A549 (cell line): ENCODE measurements at regions not wholly inside any gene's neighbourhood (a gene's known extent, or its start where the extent isn't known, plus 50 kb on each side); places are given as distances from the start of the nearest gene placed in this dataset.

Experiments used
- ATAC-seq, 2 experiments: fragments of 200-7000 bp in 1 of 2; fragments of >200 bp in 1 of 2; cut with Nextera tagmentation in 1 of 2; cut with Tn5 transposase in 1 of 2; 3 replicates each; pipeline versions ENCODE4 v1.8.0 to v1.9.1; 2018 to 2020; ENCODE audit warnings: mild to moderate bottlenecking in 1 of 2, moderate library complexity in 1 of 2
- CTCF ChIA-PET: fragments of 300-600 bp; sonication (Branson Sonifier 250); formaldehyde crosslinking; extraction: SDS; loops from one replicate; lab custom pipeline; 2021; ENCODE audit warnings: antibody characterized with exemption, inconsistent platforms; lab: Yijun Ruan, JAX
- POLR2A ChIA-PET: fragments of 350-600 bp; formaldehyde crosslinking; extraction: SDS; loops from one replicate; lab custom pipeline; 2021; ENCODE audit warnings: antibody characterized with exemption, inconsistent platforms; lab: Yijun Ruan, JAX
- DNase-seq, 2 experiments: peaks; one replicate each; pipeline versions ENCODE4 v3.0.0 to v3.0.0-alpha.2; 2011 to 2016; ENCODE audit warnings: low read depth in 1 of 2, low spot score in 1 of 2
- FAIRE-seq: peaks from 2 replicates; lab custom pipeline; 2011; peaks lifted over from hg19 to GRCh38; lab: Jason Lieb, UNC
- H3K27ac ChIP-seq, 2 experiments: fragments of >200 bp; sonication (Bioruptor Twin); formaldehyde crosslinking; 3 replicates each; pipeline ENCODE4 v1.5.1; 2016 to 2017
- H3K4me1 ChIP-seq: fragments of >200 bp; sonication (Bioruptor Twin); formaldehyde crosslinking; 3 replicates; pipeline ENCODE4 v1.6.1; 2016
- H3K4me2 ChIP-seq: fragments of >200 bp; sonication (Bioruptor Twin); formaldehyde crosslinking; 3 replicates; pipeline ENCODE4 v1.6.1; 2016
- H3K4me3 ChIP-seq: fragments of >200 bp; sonication (Bioruptor Twin); formaldehyde crosslinking; 3 replicates; pipeline ENCODE4 v1.5.1; 2016
- H3K9me3 ChIP-seq: fragments of >200 bp; sonication (Bioruptor Twin); formaldehyde crosslinking; 3 replicates; pipeline ENCODE4 v1.6.1; 2016
- ATOH8 ChIP-seq: fragments of 250-450 bp; sonication (Bioruptor Pico); IDR thresholded peaks from 2 replicates; pipeline ENCODE4 v1.5.0; 2020; ENCODE audit warnings: low read depth, mild to moderate bottlenecking, moderate library complexity
- BCL3 ChIP-seq: fragments of >200 bp; sonication (Bioruptor Twin); formaldehyde crosslinking; IDR thresholded peaks from 3 replicates; pipeline ENCODE4 v1.6.1; 2016
- CBX2 ChIP-seq: fragments of 200-600 bp; sonication (generic); IDR thresholded peaks from 2 replicates; pipeline ENCODE4 v1.6.1; 2016; ENCODE audit warnings: low read depth, mild to moderate bottlenecking, borderline replicate concordance
- E2F6 ChIP-seq: IDR thresholded peaks from 2 replicates; pipeline ENCODE4 v1.6.1; 2012; ENCODE audit warnings: low read depth, borderline replicate concordance
- EHF ChIP-seq: fragments of 250-450 bp; sonication (Bioruptor Pico); IDR thresholded peaks from 2 replicates; pipeline ENCODE4 v1.5.0; 2020; ENCODE audit warnings: mild to moderate bottlenecking
- EHMT2 ChIP-seq: fragments of 200-600 bp; sonication (generic); IDR thresholded peaks from 2 replicates; pipeline ENCODE4 v1.6.1; 2016; ENCODE audit warnings: antibody characterized with exemption, low read depth, mild to moderate bottlenecking, moderate library complexity
- ELK1 ChIP-seq: fragments of 150-350 bp; IDR thresholded peaks from 2 replicates; pipeline ENCODE4 v1.6.1; 2014; ENCODE audit warnings: low read depth, mild to moderate bottlenecking, low read length
- EP300 ChIP-seq, 2 experiments: fragments of >200 bp; sonication (Bioruptor Twin); formaldehyde crosslinking; IDR thresholded peaks; 2 replicates in 1 of 2; 3 replicates in 1 of 2; pipeline ENCODE4 v1.6.1; 2016 to 2017
- FOSB ChIP-seq: fragments of 250-450 bp; sonication (Bioruptor Pico); IDR thresholded peaks from 2 replicates; pipeline ENCODE4 v1.5.0; 2020; ENCODE audit warnings: mild to moderate bottlenecking, moderate library complexity
- FOXS1 ChIP-seq: fragments of 250-450 bp; sonication (Bioruptor Pico); IDR thresholded peaks from 2 replicates; pipeline ENCODE4 v1.5.0; 2020; ENCODE audit warnings: mild to moderate bottlenecking, moderate library complexity
- GATA3 ChIP-seq: IDR thresholded peaks from 2 replicates; pipeline ENCODE4 v1.6.1; 2012; ENCODE audit warnings: borderline replicate concordance
- HEYL ChIP-seq: fragments of 250-450 bp; sonication (Bioruptor Pico); IDR thresholded peaks from 2 replicates; pipeline ENCODE4 v1.8.0; 2021; ENCODE audit warnings: mild to moderate bottlenecking, moderate library complexity
- JUN ChIP-seq, 2 experiments: fragments of >200 bp; sonication (Bioruptor Twin); formaldehyde crosslinking; IDR thresholded peaks; 2 replicates in 1 of 2; 3 replicates in 1 of 2; pipeline ENCODE4 v1.6.1; 2016 to 2017
- JUNB ChIP-seq: fragments of >200 bp; sonication (Bioruptor Twin); formaldehyde crosslinking; IDR thresholded peaks from 2 replicates; pipeline ENCODE4 v1.6.1; 2016
- KDM1A ChIP-seq: fragments of 200-600 bp; sonication (generic); IDR thresholded peaks from 2 replicates; pipeline ENCODE4 v1.6.1; 2016; ENCODE audit warnings: low read depth, mild to moderate bottlenecking
- KDM5A ChIP-seq: fragments of 200-600 bp; sonication (generic); IDR thresholded peaks from 2 replicates; pipeline ENCODE4 v1.6.1; 2016; ENCODE audit warnings: antibody characterized with exemption, mild to moderate bottlenecking
- MAX ChIP-seq: IDR thresholded peaks from 2 replicates; pipeline ENCODE4 v1.6.1; 2012
- NFE2L2 ChIP-seq: fragments of 150-350 bp; conservative IDR thresholded peaks from 2 replicates; pipeline ENCODE4 v1.6.1; 2014; ENCODE audit warnings: low read length
- PBX3 ChIP-seq: IDR thresholded peaks from 2 replicates; pipeline ENCODE4 v1.6.1; 2012
- RAD21 ChIP-seq, 2 experiments: fragments of >200 bp in 1 of 2; sonication (Bioruptor Twin) in 1 of 2; formaldehyde crosslinking in 1 of 2; IDR thresholded peaks in 1 of 2; conservative IDR thresholded peaks in 1 of 2; 2 replicates in 1 of 2; 3 replicates in 1 of 2; pipeline ENCODE4 v1.6.1; 2012 to 2018; ENCODE audit warnings: inconsistent platforms in 1 of 2
- RARB ChIP-seq: fragments of 250-450 bp; sonication (Bioruptor Pico); IDR thresholded peaks from 2 replicates; pipeline ENCODE4 v1.8.0; 2021; ENCODE audit warnings: mild to moderate bottlenecking, moderate library complexity
- RCOR1 ChIP-seq: fragments of 150-350 bp; IDR thresholded peaks from 2 replicates; pipeline ENCODE4 v1.6.1; 2014; ENCODE audit warnings: antibody characterized with exemption, low read length, low read depth
- TFCP2L1 ChIP-seq: fragments of 250-450 bp; sonication (Bioruptor Pico); IDR thresholded peaks from 2 replicates; pipeline ENCODE4 v1.5.0; 2021; ENCODE audit warnings: mild to moderate bottlenecking
- USF2 ChIP-seq: fragments of 450-650 bp; IDR thresholded peaks from 2 replicates; pipeline ENCODE4 v1.6.1; 2014; ENCODE audit warnings: antibody characterized with exemption
- ZC3H11A ChIP-seq: fragments of 450-650 bp; IDR thresholded peaks from 2 replicates; pipeline ENCODE4 v1.6.1; 2014; ENCODE audit warnings: antibody characterized with exemption, mild to moderate bottlenecking
- ZNF302 ChIP-seq: fragments of 250-450 bp; sonication (Bioruptor Pico); IDR thresholded peaks from 2 replicates; pipeline ENCODE4 v1.9.0; 2021; ENCODE audit warnings: inconsistent platforms, mild to moderate bottlenecking, moderate library complexity
- WGBS: methylation state at CpG from one replicate; pipeline ENCODE4 v1.1.6; 2017; ENCODE audit errors: missing lambda C conversion rate; 5-methylcytosine and 5-hydroxymethylcytosine counted together

- no peak for FAIRE-seq
- Histone ChIP-seq H3K27ac (no peak overlapping the region), H3K9me3 (no peaks in the 10 kb centered on the region), H3K4me3 (no peak overlapping the region), H3K4me2 (no peak overlapping the region)
- 41% methylated on average over 2 of the region's 2 CpGs for WGBS
- CTCF ChIA-PET, result no interaction called here
- no peak for ATAC-seq
- DNase-seq, result no peak
- no peak for TF ChIP-seq ZNF302 (CRISPR knock-in tag)
- TF ChIP-seq RAD21 (conservative IDR thresholded peaks at IDR 0.05 in 1 of 2, IDR thresholded peaks at IDR 0.05 in 1 of 2), result no peak
- no peak for TF ChIP-seq EP300 (IDR thresholded peaks at IDR 0.05)
- no peak for TF ChIP-seq USF2
- no peak for TF ChIP-seq MAX
- TF ChIP-seq ELK1, result no peak
- TF ChIP-seq KDM5A, result no peak
- no peak for TF ChIP-seq RCOR1
- no peak for TF ChIP-seq JUN (IDR thresholded peaks at IDR 0.05)
- no peak for TF ChIP-seq EHMT2
- TF ChIP-seq, all 56 proteins: peak for 0
- POLR2A ChIA-PET, result no interaction called here
- H3K4me1 ChIP-seq, result no peaks in the 10 kb centered on the region
Observed at GRCh38 chr12:86331457-86331856, 75.3 kb upstream of the MGAT4C start.

GRCh38 chr12:86331012-86331411, 74.8 kb upstream of the MGAT4C start:
- H3K27ac ChIP-seq, result no peak overlapping the region
- POLR2A ChIA-PET, result no interaction called here
- ATAC-seq, result no peak
- FAIRE-seq, result no peak
- H3K4me1 ChIP-seq, result no peaks in the 10 kb centered on the region
- H3K9me3 ChIP-seq, result no peaks in the 10 kb centered on the region
- WGBS, result 61% methylated on average over 4 of the region's 4 CpGs
- no peak for DNase-seq
- CTCF ChIA-PET, result no interaction called here
- no peak overlapping the region for H3K4me3 ChIP-seq
- H3K4me2 ChIP-seq, result no peak overlapping the region
- TF ChIP-seq RCOR1, result no peak
- no peak for TF ChIP-seq EHMT2
- no peak for TF ChIP-seq RARB (CRISPR knock-in tag)
- TF ChIP-seq MAX, result no peak
- no peak for TF ChIP-seq FOXS1
- TF ChIP-seq ATOH8 (CRISPR knock-in tag), result no peak
- no peak for TF ChIP-seq GATA3
- no peak for TF ChIP-seq EP300 (IDR thresholded peaks at IDR 0.05)
- TF ChIP-seq ELK1, result no peak
- TF ChIP-seq, all 56 proteins: peak for 0

- TF ChIP-seq ZNF302 (CRISPR knock-in tag) (no peak), E2F6 (no peak), GATA3 (no peak), EHF (CRISPR knock-in tag) (no peak), KDM1A (no peak), JUN (IDR thresholded peaks at IDR 0.05) (no peak), MAX (no peak), ZC3H11A (no peak), TFCP2L1 (no peak), NFE2L2 (no peak), HEYL (CRISPR knock-in tag) (no peak), FOSB (no peak), RAD21 (conservative IDR thresholded peaks at IDR 0.05 in 1 of 2, IDR thresholded peaks at IDR 0.05 in 1 of 2) (no peak), CBX2 (no peak), PBX3 (no peak), JUNB (no peak), FOXS1 (no peak), BCL3 (no peak)
- ATAC-seq (no peak), DNase-seq (no peak), FAIRE-seq (no peak)
- H3K4me3 ChIP-seq, result no peak overlapping the region
- H3K9me3 ChIP-seq, result no peaks in the 10 kb centered on the region
- WGBS, result 72% methylated on average over 4 of the region's 4 CpGs
- no peak overlapping the region for H3K4me2 ChIP-seq
- H3K27ac ChIP-seq, result no peak overlapping the region
- no peaks in the 10 kb centered on the region for H3K4me1 ChIP-seq
- POLR2A ChIA-PET, result no interaction called here
- CTCF ChIA-PET, result no interaction called here
Observed at GRCh38 chr12:86312232-86312631, 56.0 kb upstream of the MGAT4C start.
